ENCODE measurements at regions not wholly inside any gene's neighbourhood (a gene's known extent, or its start where the extent isn't known, plus 50 kb on each side); places are given as distances from the start of the nearest gene placed in this dataset.

DNA sequence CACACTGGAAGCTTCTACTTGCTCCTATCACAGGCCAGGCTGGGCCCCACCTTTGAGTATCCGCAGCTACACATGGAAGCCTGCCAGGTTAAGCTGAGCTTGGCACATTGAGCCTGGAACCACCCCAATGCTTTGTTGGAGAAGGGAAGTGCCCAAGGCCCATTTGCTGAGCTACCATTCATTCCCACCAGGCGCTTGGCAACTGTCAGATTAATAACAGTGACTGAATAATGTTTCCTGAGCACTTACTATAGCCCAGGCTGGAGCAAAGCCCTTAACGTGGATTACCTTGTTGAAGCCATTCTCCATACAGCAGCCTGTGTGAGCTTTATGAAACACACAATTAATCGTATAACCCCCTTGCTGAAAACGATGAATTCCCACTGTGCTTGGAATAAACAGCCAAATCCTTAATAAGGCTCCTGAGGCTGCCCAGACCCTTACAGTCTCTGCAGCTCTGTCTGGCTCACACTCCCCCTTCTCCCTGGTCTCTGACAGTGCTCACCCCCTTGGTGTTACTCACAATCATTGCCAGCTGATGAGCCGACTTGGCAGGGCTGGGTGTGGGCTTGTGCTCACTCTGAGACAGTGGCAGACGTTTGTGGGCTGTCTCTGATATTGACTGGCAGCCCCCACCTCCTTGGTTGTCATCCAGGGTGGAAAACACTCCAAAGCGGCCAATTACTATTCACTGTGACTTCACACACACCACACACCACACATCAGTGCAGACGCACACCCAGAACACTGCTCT is 357.1 kb downstream of the MAFB start:
- no peak for DNase-seq (ENCODE audit: extremely low read depth, low read depth)
- TF ChIP-seq CTCF (IDR thresholded peaks at IDR 0.05; ENCODE audit: low read depth, low read length) = no peak

- DNase-seq (ENCODE audit: extremely low read depth, low read depth) = no peak
- no peak for TF ChIP-seq CTCF (IDR thresholded peaks at IDR 0.05; ENCODE audit: low read depth, low read length)
Measured at GRCh38 chr20:40331249-40331648, 357.8 kb downstream of the MAFB start.

- no peak for DNase-seq (ENCODE audit: extremely low read depth, low read depth)
- no peak for TF ChIP-seq CTCF (IDR thresholded peaks at IDR 0.05; ENCODE audit: low read depth, low read length)
Measured at GRCh38 chr20:40329321-40329720, 359.7 kb downstream of the MAFB start.

GRCh38 chr20:40326784-40327183 is 362.3 kb downstream of the MAFB start:
- DNase-seq (ENCODE audit: extremely low read depth, low read depth) = no peak
- TF ChIP-seq CTCF (IDR thresholded peaks at IDR 0.05; ENCODE audit: low read depth, low read length) = no peak

GRCh38 chr20:40325006-40325568 is 363.9 kb downstream of the MAFB start:
- DNase-seq (ENCODE audit: extremely low read depth, low read depth) = no peak

GRCh38 chr20:40323361-40323794 is 365.7 kb downstream of the MAFB start:
- TF ChIP-seq CTCF (IDR thresholded peaks at IDR 0.05; ENCODE audit: low read depth, low read length) = no peak
- no peak for DNase-seq (ENCODE audit: extremely low read depth, low read depth)

More at GRCh38 chr20:40325006-40325568, 363.9 kb downstream of the MAFB start:
- no peak for TF ChIP-seq CTCF (IDR thresholded peaks at IDR 0.05; ENCODE audit: low read depth, low read length)

DNA sequence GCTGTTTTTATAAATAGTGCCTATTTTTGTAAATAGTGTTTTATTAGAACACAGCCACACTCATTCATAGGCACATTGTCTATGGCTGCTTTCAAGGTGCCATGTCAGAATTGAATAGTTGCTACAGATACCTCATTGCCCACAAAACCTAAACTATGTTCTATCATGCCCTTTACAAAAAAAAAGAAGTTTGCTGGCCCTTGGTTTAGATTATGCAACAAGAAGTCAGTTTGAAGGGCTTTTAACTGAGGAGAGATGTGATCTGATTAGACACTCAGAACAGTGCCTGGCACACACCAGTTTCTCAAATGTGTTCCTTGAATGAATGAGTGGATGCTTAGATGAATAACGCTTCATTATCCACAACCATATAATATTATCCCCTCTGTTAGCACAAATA is 366.1 kb downstream of the MAFB start:
- no peak for TF ChIP-seq CTCF (IDR thresholded peaks at IDR 0.05; ENCODE audit: low read depth, low read length)
- DNase-seq (ENCODE audit: extremely low read depth, low read depth) = no peak
